ENCODE measurements at regions not wholly inside any gene's neighbourhood (a gene's known extent, or its start where the extent isn't known, plus 50 kb on each side); places are given as distances from the start of the nearest gene placed in this dataset.

DNA sequence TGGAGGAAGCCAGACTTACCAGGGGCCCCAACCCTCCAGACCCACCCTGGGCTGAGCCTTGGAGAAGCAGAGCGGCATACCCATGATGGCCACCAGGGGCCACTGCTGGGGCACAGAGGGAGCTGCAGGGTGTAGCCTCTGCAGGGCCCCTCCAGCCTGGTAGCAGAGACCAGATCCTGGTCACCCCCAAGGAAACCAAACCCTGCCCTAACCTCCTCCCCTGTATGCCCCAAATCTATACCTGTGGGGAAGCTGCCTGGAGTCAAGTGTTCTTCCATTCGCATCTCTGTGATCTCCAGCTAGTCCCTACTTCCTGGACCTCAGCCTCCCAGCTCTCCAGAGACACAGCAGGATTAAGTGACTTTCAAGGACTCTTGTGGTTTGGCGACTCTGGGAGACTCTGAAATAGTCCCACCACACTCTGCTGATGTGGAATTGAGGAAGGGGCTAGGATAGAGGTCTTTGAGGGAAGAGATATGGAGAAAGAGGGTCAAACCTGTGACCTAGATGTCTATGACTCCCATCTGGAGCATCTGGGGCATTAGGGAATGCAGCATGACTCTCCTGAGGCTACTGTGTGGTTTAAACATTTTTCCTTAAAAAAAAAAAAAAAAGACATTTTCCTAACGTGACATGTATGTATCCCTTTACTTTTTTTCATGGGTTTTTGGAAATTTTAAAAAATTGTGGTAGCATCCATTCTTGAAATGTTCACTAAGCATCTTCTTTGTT is 119.2 kb upstream of the IPO9 start:
- Histone ChIP-seq H3K4me3 (ENCODE audit: low read depth, low read length) (no peak overlapping the region), H3K36me3 (ENCODE audit: insufficient read depth) (no peaks in the 10 kb centered on the region), H3K4me1 (ENCODE audit: insufficient read depth) (no peaks in the 10 kb centered on the region), H3K27ac (ENCODE audit: low read depth) (no peak overlapping the region)
- DNase-seq (ENCODE audit: extremely low spot score): no peak
- 61% methylated on average over 4 of the region's 4 CpGs for WGBS

GRCh38 chr1:201710632-201711597 is 118.0 kb upstream of the IPO9 start:
- Histone ChIP-seq H3K4me1 (ENCODE audit: insufficient read depth) (no peaks in the 10 kb centered on the region), H3K36me3 (ENCODE audit: insufficient read depth) (no peaks in the 10 kb centered on the region), H3K27ac (ENCODE audit: low read depth) (peak overlapping the region; percentile 65), H3K4me3 (ENCODE audit: low read depth, low read length) (no peak overlapping the region)
- DNase-seq (ENCODE audit: extremely low spot score): no peak
- 78% methylated on average over 8 of the region's 8 CpGs for WGBS

DNA sequence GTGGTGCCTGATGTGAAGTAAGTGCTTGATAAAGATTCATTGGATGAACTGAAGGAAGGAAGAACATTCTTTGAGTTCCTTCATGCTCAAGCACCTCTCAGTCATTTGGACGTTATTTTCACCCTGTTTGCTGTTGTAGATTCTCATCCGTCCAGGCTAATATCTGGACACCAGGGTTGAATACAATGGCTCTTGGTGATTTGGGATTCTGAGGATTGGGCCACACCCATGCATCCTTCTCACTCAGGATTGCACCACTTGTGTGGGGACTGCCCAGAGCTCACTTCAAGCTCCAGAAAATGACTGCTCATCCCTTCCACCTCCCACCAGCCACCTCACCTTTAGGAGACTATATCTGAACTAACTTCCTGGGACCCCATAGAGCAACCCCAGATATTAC is 117.1 kb upstream of the IPO9 start:
- DNase-seq (ENCODE audit: extremely low spot score): no peak
- Histone ChIP-seq H3K4me1 (ENCODE audit: insufficient read depth) (no peaks in the 10 kb centered on the region), H3K4me3 (ENCODE audit: low read depth, low read length) (no peak overlapping the region), H3K27ac (ENCODE audit: low read depth) (peak overlapping the region; percentile 65), H3K36me3 (ENCODE audit: insufficient read depth) (no peaks in the 10 kb centered on the region)
- WGBS: 64% methylated on average over 2 of the region's 2 CpGs

DNA sequence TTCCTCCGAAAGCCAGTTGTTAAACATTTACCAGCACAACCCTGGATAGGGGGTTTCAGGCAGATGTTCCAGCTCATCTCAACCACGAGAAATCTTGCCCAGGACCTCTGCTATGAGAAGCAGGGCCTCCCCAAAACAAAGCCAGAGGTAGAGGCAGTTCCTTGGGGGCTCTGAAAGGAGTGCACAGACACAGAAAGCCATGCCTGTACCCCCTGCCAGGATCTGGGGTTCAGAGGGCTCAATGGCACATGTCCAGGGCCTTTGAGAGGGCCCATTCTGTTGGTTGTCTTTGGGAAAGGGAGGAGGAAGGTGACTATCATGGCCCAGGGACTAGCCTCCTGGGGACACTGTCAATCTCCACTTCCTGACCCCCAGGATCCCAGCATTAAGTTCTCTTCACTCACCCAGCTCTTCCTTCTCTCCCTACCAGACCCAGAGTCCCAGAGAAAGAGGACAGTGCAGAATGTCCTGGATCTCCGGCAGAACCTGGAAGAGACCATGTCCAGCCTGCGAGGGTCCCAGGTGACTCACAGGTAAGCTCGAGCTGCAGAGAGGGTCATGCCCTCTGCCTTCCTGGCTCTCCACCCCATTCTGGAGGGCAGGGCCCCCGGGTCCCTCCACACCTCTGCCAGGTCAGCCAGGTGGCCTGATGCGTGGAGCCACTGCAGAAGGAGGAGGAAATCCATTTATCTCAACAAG is 116.4 kb upstream of the IPO9 start:
- Histone ChIP-seq H3K27ac (ENCODE audit: low read depth) (peak overlapping the region; percentile 86), H3K36me3 (ENCODE audit: insufficient read depth) (no peaks in the 10 kb centered on the region), H3K4me3 (ENCODE audit: low read depth, low read length) (no peak overlapping the region), H3K4me1 (ENCODE audit: insufficient read depth) (no peaks in the 10 kb centered on the region)
- 87% methylated on average over 7 of the region's 7 CpGs for WGBS
- DNase-seq (ENCODE audit: extremely low spot score): no peak

DNA sequence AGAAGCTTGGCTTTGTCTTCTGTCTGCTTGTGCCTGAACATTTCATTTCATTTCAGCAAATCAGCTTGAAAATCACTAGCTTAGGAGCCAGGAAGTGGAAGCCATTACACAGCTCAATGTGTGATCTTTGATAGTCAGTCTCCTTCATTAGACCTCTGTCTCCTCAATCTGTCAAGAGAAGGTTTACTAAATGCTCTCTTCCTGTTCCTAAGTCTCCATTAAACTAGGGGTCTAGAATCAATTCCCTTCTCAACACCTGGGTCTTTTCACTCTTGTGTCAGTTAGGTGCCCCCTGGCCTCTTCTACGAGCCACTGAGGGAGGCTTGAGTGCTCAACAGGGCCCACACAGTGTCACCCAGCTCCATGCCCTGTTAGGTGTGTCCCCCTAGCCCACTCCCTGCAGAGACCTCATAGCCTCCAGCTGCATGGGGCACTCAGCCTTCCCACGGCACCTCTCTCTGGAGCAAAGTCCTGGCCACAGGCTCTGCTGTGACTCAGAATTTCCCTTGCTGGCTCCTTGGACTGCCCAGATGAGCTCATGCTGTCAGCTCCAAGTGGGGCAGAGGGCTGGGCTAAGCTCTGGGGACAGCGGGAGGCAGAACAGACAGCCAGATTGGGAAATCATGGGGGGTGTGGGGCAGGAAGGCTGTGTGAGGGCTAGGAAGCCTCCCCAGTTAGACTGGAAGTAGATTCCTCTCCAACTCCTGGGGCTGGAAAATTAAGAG is 115.7 kb upstream of the IPO9 start:
- Histone ChIP-seq H3K36me3 (ENCODE audit: insufficient read depth) (no peaks in the 10 kb centered on the region), H3K4me1 (ENCODE audit: insufficient read depth) (no peaks in the 10 kb centered on the region), H3K4me3 (ENCODE audit: low read depth, low read length) (no peak overlapping the region), H3K27ac (ENCODE audit: low read depth) (peak overlapping the region; percentile 86)
- no peak for DNase-seq (ENCODE audit: extremely low spot score)
- 20% methylated on average over 3 of the region's 3 CpGs for WGBS

- Histone ChIP-seq H3K27ac (ENCODE audit: low read depth) (peak overlapping the region; percentile 88), H3K4me1 (ENCODE audit: insufficient read depth) (no peaks in the 10 kb centered on the region), H3K36me3 (ENCODE audit: insufficient read depth) (no peaks in the 10 kb centered on the region), H3K4me3 (ENCODE audit: low read depth, low read length) (no peak overlapping the region)
- no peak for DNase-seq (ENCODE audit: extremely low spot score)
- WGBS: 33% methylated on average over 9 of the region's 9 CpGs
Observed at GRCh38 chr1:201714542-201715329, 114.2 kb upstream of the IPO9 start.

DNA sequence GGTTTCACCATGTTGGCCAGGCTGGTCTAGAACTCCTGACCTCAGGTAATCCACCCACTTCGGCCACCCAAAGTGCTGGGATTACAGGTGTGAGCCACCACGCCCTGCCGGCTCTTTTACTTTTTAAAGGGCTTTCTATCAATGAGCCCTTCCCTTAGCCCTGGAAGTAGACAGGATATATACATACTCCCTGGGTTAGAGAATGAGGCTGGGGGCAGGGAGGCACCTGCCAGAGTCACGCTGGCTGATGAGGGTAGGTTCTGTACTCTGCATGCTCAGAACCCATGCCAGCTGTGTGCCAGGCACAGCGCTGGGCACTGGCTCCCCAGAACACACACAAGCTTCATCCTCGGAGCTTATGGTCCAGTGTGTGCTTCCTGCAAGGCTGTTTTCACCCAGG is 113.6 kb upstream of the IPO9 start:
- Histone ChIP-seq H3K27ac (ENCODE audit: low read depth) (peak overlapping the region; percentile 88), H3K4me1 (ENCODE audit: insufficient read depth) (no peaks in the 10 kb centered on the region), H3K4me3 (ENCODE audit: low read depth, low read length) (no peak overlapping the region), H3K36me3 (ENCODE audit: insufficient read depth) (no peaks in the 10 kb centered on the region)
- WGBS: 84% methylated on average over 6 of the region's 6 CpGs
- no peak for DNase-seq (ENCODE audit: extremely low spot score)

DNA sequence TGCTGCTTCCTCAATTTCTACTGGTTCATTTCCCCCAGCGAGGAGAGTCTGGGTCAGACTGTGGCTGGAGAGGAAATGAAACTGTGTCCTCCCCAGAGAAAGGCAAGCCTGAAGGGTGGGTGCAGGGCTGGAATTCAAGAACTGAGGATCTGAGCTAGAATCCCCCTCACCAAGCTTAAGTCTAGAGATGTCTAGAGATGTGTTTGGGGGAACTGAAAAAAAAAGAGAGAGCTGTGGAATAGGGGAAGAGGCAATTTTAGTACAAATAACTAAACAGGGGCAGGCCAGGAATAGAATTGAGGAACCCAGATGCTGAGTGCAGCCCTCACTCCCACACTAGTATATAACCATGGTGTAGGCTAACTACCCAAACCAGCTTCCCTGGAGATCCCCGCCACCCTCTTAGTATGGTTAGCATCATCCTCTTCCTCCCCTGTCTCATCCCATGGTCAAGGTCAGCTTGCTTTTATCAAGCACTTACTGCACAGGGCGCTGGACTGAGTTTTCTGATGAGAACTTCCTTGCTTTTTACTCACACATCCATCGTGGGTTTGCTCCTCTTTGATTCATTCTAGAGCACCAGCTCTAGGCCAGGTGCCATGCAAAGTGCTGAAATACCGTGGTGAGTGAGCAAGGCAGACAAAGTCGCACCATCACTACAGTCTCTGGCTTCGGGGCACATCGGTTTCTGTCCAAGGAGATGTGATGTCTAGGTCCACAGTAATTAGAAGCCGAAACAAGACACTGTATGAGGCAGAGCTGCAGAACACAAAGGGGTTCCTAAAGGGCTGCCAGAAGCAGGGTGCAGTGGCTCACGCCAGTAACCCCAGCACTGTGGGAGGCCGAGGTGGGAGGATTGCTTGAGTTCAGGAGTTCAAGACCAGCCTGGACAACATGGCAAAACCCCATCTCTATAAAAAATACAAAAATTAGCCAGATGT is 112.9 kb upstream of the IPO9 start:
- peak overlapping the region; percentile 88 for H3K27ac ChIP-seq (ENCODE audit: low read depth)
- H3K4me3 ChIP-seq (ENCODE audit: low read depth, low read length): no peak overlapping the region
- DNase-seq (ENCODE audit: extremely low spot score): no peak
- 86% methylated on average over 11 of the region's 11 CpGs for WGBS
- no peaks in the 10 kb centered on the region for H3K4me1 ChIP-seq (ENCODE audit: insufficient read depth)
- H3K36me3 ChIP-seq (ENCODE audit: insufficient read depth): no peaks in the 10 kb centered on the region

- no peak for DNase-seq (ENCODE audit: extremely low spot score)
- H3K4me1 ChIP-seq (ENCODE audit: insufficient read depth): no peaks in the 10 kb centered on the region
- H3K4me3 ChIP-seq (ENCODE audit: low read depth, low read length): no peak overlapping the region
- no peaks in the 10 kb centered on the region for H3K36me3 ChIP-seq (ENCODE audit: insufficient read depth)
- H3K27ac ChIP-seq (ENCODE audit: low read depth): no peak overlapping the region
- 94% methylated on average over 7 of the region's 7 CpGs for WGBS
Observed at GRCh38 chr1:201716742-201717135, 112.2 kb upstream of the IPO9 start.

DNA sequence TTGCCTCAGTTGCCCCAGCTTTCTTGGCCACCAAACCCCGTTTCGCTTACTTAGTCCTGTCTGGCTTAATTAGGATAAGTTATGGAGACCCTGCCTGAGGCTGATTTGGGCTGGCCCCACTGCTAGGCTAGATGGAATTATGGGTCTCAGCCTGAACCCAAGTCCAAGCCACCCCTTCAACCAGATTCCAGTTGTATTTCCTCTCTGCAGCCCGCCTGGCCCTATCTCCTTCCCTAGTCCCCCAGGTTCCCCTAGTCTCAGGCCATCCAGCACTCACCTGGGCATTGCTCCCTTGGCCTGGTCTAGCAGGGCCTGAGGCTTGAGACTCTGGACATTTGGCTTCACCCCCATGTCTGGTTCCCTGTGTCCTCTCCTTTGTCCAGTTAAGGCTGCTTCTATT is 111.7 kb upstream of the IPO9 start:
- no peak for DNase-seq (ENCODE audit: extremely low spot score)
- 97% methylated on average over 3 of the region's 3 CpGs for WGBS
- H3K4me1 ChIP-seq (ENCODE audit: insufficient read depth): no peaks in the 10 kb centered on the region
- H3K27ac ChIP-seq (ENCODE audit: low read depth): peak overlapping the region; percentile 30
- H3K4me3 ChIP-seq (ENCODE audit: low read depth, low read length): no peak overlapping the region
- H3K36me3 ChIP-seq (ENCODE audit: insufficient read depth): no peaks in the 10 kb centered on the region

GRCh38 chr1:201718346-201719202 is 110.4 kb upstream of the IPO9 start:
- Histone ChIP-seq H3K27ac (ENCODE audit: low read depth) (no peak overlapping the region), H3K36me3 (ENCODE audit: insufficient read depth) (no peaks in the 10 kb centered on the region), H3K4me3 (ENCODE audit: low read depth, low read length) (no peak overlapping the region), H3K4me1 (ENCODE audit: insufficient read depth) (no peaks in the 10 kb centered on the region)
- WGBS: 97% methylated on average over 36 of the region's 36 CpGs
- DNase-seq (ENCODE audit: extremely low spot score): no peak

Data from urinary bladder (tissue), 3 donors.